IMR-90 (cell line): ENCODE measurements at regions not wholly inside any gene's neighbourhood (a gene's known extent, or its start where the extent isn't known, plus 50 kb on each side); places are given as distances from the start of the nearest gene placed in this dataset.

Source experiments
- ATAC-seq: fragments of 200-7000 bp; cut with Tn5 transposase; 2 replicates; pipeline ENCODE4 v1.9.1; 2020; ENCODE audit warnings: low read depth, mild to moderate bottlenecking, moderate library complexity
- BruUV-seq: library from RNA; stranded (reverse); fragments of 400-500 nt; replicated peaks from 2 replicates; lab custom pipeline; 2021; lab: Mats Ljungman, UMichigan
- CTCF ChIA-PET: fragments of 300-600 bp; formaldehyde crosslinking; extraction: SDS; loops from one replicate; lab custom pipeline; 2021; ENCODE audit warnings: antibody characterized with exemption; lab: Yijun Ruan, JAX
- POLR2A ChIA-PET: fragments of 300-600 bp; sonication (Branson Sonifier 250); formaldehyde crosslinking; loops from one replicate; lab custom pipeline; 2022; ENCODE audit warnings: antibody characterized with exemption; ENCODE audit not compliant: unreplicated experiment; lab: Charles Lee
- DNase-seq: peaks from one replicate; pipeline ENCODE4 v3.0.0; 2013
- H2AFZ ChIP-seq: replicated peaks from 2 replicates; pipeline ENCODE3; 2013; ENCODE audit warnings: low read length, mild to moderate bottlenecking; ENCODE audit not compliant: poor library complexity
- H2AK5ac ChIP-seq: 2 replicates; pipeline ENCODE4 v1.6.1; 2013; ENCODE audit warnings: low read depth, low read length, inconsistent platforms
- H2AK9ac ChIP-seq: replicated peaks from 2 replicates; pipeline ENCODE3; 2013; ENCODE audit warnings: mild to moderate bottlenecking, low read depth, low read length, moderate library complexity; ENCODE audit not compliant: poor library complexity
- H2BK120ac ChIP-seq: 2 replicates; pipeline ENCODE4 v1.6.1; 2013; ENCODE audit warnings: low read depth, low read length, inconsistent platforms
- H2BK15ac ChIP-seq: 3 replicates; pipeline ENCODE4 v1.6.1; 2013; ENCODE audit warnings: low read depth, low read length, inconsistent platforms
- H2BK20ac ChIP-seq: 2 replicates; pipeline ENCODE4 v1.6.1; 2013; ENCODE audit warnings: low read depth, mild to moderate bottlenecking, inconsistent platforms, low read length, moderate library complexity
- H2BK5ac ChIP-seq: 2 replicates; pipeline ENCODE4 v1.6.1; 2013; ENCODE audit warnings: mild to moderate bottlenecking, low read depth, low read length, inconsistent platforms; ENCODE audit not compliant: poor library complexity, severe bottlenecking
- H3K14ac ChIP-seq: replicated peaks from 2 replicates; pipeline ENCODE4 v1.6.1; 2013; ENCODE audit warnings: low read depth, low read length, inconsistent platforms
- H3K18ac ChIP-seq: 2 replicates; pipeline ENCODE4 v1.6.1; 2013; ENCODE audit warnings: low read depth, low read length, control low read depth
- H3K23ac ChIP-seq: 2 replicates; pipeline ENCODE4 v1.6.1; 2013; ENCODE audit warnings: low read depth, low read length, inconsistent platforms
- H3K27ac ChIP-seq: 2 replicates; pipeline ENCODE4 v1.5.1; 2013; ENCODE audit warnings: mild to moderate bottlenecking, control low read depth, low read length; ENCODE audit not compliant: insufficient read depth
- H3K27me3 ChIP-seq: 2 replicates; pipeline ENCODE4 v1.6.1; 2013; ENCODE audit warnings: low read length; ENCODE audit not compliant: control insufficient read depth, insufficient read depth
- H3K36me3 ChIP-seq: 2 replicates; pipeline ENCODE4 v1.6.1; 2013; ENCODE audit warnings: low read length, mixed read lengths; ENCODE audit not compliant: control insufficient read depth, insufficient read depth
- H3K4ac ChIP-seq: 2 replicates; pipeline ENCODE4 v1.6.1; 2013; ENCODE audit warnings: low read depth, low read length, inconsistent platforms
- H3K4me1 ChIP-seq: 2 replicates; pipeline ENCODE4 v1.6.1; 2013; ENCODE audit warnings: low read length, mixed read lengths; ENCODE audit not compliant: control insufficient read depth, insufficient read depth
- H3K4me2 ChIP-seq: 2 replicates; pipeline ENCODE4 v1.6.1; 2013; ENCODE audit warnings: low read depth, mild to moderate bottlenecking, control low read depth, low read length, moderate library complexity
- H3K4me3 ChIP-seq: 2 replicates; pipeline ENCODE4 v1.5.1; 2013; ENCODE audit warnings: low read depth, mild to moderate bottlenecking, control low read depth, low read length, moderate library complexity; ENCODE audit not compliant: insufficient read depth
- H3K56ac ChIP-seq: 2 replicates; pipeline ENCODE4 v1.6.1; 2013; ENCODE audit warnings: low read length, inconsistent platforms; ENCODE audit not compliant: insufficient read depth; ENCODE audit errors: extremely low read depth
- H3K79me1 ChIP-seq, 2 experiments: 2 replicates each; pipeline ENCODE4 v1.6.1; 2013; ENCODE audit warnings: low read length in 2 of 2, inconsistent platforms in 1 of 2, low read depth in 1 of 2
- H3K9ac ChIP-seq: 2 replicates; pipeline ENCODE4 v1.6.1; 2013; ENCODE audit warnings: low read depth, low read length, control low read depth
- H3K9me1 ChIP-seq: 2 replicates; pipeline ENCODE4 v1.6.1; 2013; ENCODE audit warnings: low read length, inconsistent platforms; ENCODE audit not compliant: insufficient read depth
- H3K9me3 ChIP-seq: 2 replicates; pipeline ENCODE4 v1.6.1; 2013; ENCODE audit warnings: low read length; ENCODE audit not compliant: control insufficient read depth, insufficient read depth
- H4K20me1 ChIP-seq: 2 replicates; pipeline ENCODE4 v1.6.1; 2013; ENCODE audit warnings: low read length, inconsistent platforms; ENCODE audit not compliant: insufficient read depth
- H4K5ac ChIP-seq: 2 replicates; pipeline ENCODE4 v1.6.1; 2013; ENCODE audit warnings: mild to moderate bottlenecking, low read depth, low read length, control low read depth
- H4K8ac ChIP-seq, 2 experiments: 2 replicates each; pipeline ENCODE4 v1.6.1; 2013; ENCODE audit warnings: low read depth in 2 of 2, low read length in 2 of 2, control low read depth in 1 of 2, inconsistent platforms in 1 of 2
- H4K91ac ChIP-seq: 2 replicates; pipeline ENCODE4 v1.6.1; 2013; ENCODE audit warnings: low read depth, low read length, inconsistent platforms; ENCODE audit not compliant: insufficient read depth
- BHLHE40 ChIP-seq: fragments of 150-350 bp; IDR thresholded peaks from 2 replicates; pipeline ENCODE4 v1.6.1; 2016; ENCODE audit warnings: mild to moderate bottlenecking, low read depth, low read length
- CEBPB ChIP-seq: IDR thresholded peaks from 2 replicates; pipeline ENCODE4 v1.6.1; 2012; ENCODE audit warnings: low read depth, low read length, improper control_type of control experiment
- CHD1 ChIP-seq: IDR thresholded peaks from 2 replicates; pipeline ENCODE4 v1.6.1; 2012; ENCODE audit warnings: low read depth, low read length, improper control_type of control experiment
- CTCF ChIP-seq: conservative IDR thresholded peaks from 2 replicates; pipeline ENCODE4 v1.5.1; 2012; ENCODE audit warnings: mild to moderate bottlenecking, low read depth, low read length, improper control_type of control experiment
- ELK1 ChIP-seq: fragments of 150-350 bp; IDR thresholded peaks from 2 replicates; pipeline ENCODE4 v1.6.1; 2016; ENCODE audit warnings: low read depth, mild to moderate bottlenecking, low read length, moderate library complexity, borderline replicate concordance
- FOS ChIP-seq: fragments of 150-350 bp; IDR thresholded peaks from 2 replicates; pipeline ENCODE4 v1.6.1; 2016; ENCODE audit warnings: low read depth, low read length
- MAFK ChIP-seq: IDR thresholded peaks from 2 replicates; pipeline ENCODE4 v1.6.1; 2012; ENCODE audit warnings: low read depth, low read length, improper control_type of control experiment
- MAZ ChIP-seq: IDR thresholded peaks from 2 replicates; pipeline ENCODE4 v1.6.1; 2012; ENCODE audit warnings: low read depth, mild to moderate bottlenecking, low read length, improper control_type of control experiment, moderate library complexity, borderline replicate concordance
- MXI1 ChIP-seq: IDR thresholded peaks from 2 replicates; pipeline ENCODE4 v1.6.1; 2012; ENCODE audit warnings: low read depth, mild to moderate bottlenecking, low read length, moderate library complexity, borderline replicate concordance
- NFE2L2 ChIP-seq: fragments of 150-350 bp; IDR thresholded peaks from 2 replicates; pipeline ENCODE4 v1.6.1; 2016; ENCODE audit warnings: low read depth, mild to moderate bottlenecking, low read length
- RAD21 ChIP-seq: IDR thresholded peaks from 2 replicates; pipeline ENCODE4 v1.6.1; 2012; ENCODE audit warnings: low read length, improper control_type of control experiment
- RCOR1 ChIP-seq: IDR thresholded peaks from 2 replicates; pipeline ENCODE4 v1.6.1; 2012; ENCODE audit warnings: mild to moderate bottlenecking, low read length, improper control_type of control experiment; ENCODE audit not compliant: insufficient replicate concordance
- RFX5 ChIP-seq: IDR thresholded peaks from 2 replicates; pipeline ENCODE4 v1.8.0; 2012; ENCODE audit warnings: low read depth, mild to moderate bottlenecking, low read length, moderate library complexity
- SMC3 ChIP-seq: fragments of 150-350 bp; IDR thresholded peaks from 2 replicates; pipeline ENCODE4 v1.6.1; 2016; ENCODE audit warnings: low read depth, mild to moderate bottlenecking, antibody characterized with exemption, low read length, moderate library complexity
- USF2 ChIP-seq: fragments of 150-350 bp; IDR thresholded peaks from 2 replicates; pipeline ENCODE4 v1.6.1; 2017; ENCODE audit warnings: mild to moderate bottlenecking, antibody characterized with exemption, low read length, low read depth
- WGBS, 2 experiments: methylation state at CpG; one replicate each; pipeline versions ENCODE4 v1.1.5 to v1.1.7; 2013; ENCODE audit warnings: missing lambda C conversion rate in 2 of 2; ENCODE audit not compliant: insufficient read length in 1 of 2; ENCODE audit errors: extremely low coverage in 2 of 2; 5-methylcytosine and 5-hydroxymethylcytosine counted together
- dilution Hi-C: fragments of 300-500 bp; cut with HindIII; formaldehyde crosslinking; loops from one replicate; pipeline ENCODE4 v1.14.3; 2018; ENCODE audit warnings: low sequenced_read_pairs; ENCODE audit not compliant: unreplicated experiment
- in situ Hi-C: fragments of 300-500 bp; cut with MboI; formaldehyde crosslinking; loops from 3 replicates; pipeline ENCODE4 v1.14.3; 2019; ENCODE audit warnings: low sequenced_read_pairs, inconsistent platforms, mixed read lengths
- intact Hi-C: fragments of 100-400 bp; cut with micrococcal nuclease; formaldehyde crosslinking; loops from 2 replicates; pipeline ENCODE4 v1.10.0; 2022

- no peak overlapping the region for H3K18ac ChIP-seq
- DNase-seq = no peak
- no peak overlapping the region for H3K4ac ChIP-seq
- no peak overlapping the region for H3K14ac ChIP-seq
- ChIA-PET CTCF (no interaction called here), POLR2A (no interaction called here)
- no peak overlapping the region for H3K27ac ChIP-seq
- no peak overlapping the region for H2AFZ ChIP-seq
- intact Hi-C loops (no loop called here), in situ Hi-C loops (no loop called here), dilution Hi-C loops (no loop called here)
- no peak overlapping the region for H4K5ac ChIP-seq
- H4K20me1 ChIP-seq = no peaks in the 10 kb centered on the region
- H2BK120ac ChIP-seq = no peak overlapping the region
- TF ChIP-seq CTCF (no peak), BHLHE40 (no peak), CEBPB (no peak), RFX5 (no peak), FOS (no peak), MAFK (no peak), RCOR1 (no peak), MXI1 (no peak), CHD1 (no peak), SMC3 (no peak), USF2 (no peak), MAZ (no peak), RAD21 (no peak), NFE2L2 (no peak), ELK1 (no peak)
- no TSS peak for BruUV-seq
- no peak overlapping the region for H3K56ac ChIP-seq
- H3K23ac ChIP-seq = no peak overlapping the region
- H3K79me1 ChIP-seq = no peaks in the 10 kb centered on the region
- H2BK15ac ChIP-seq = no peak overlapping the region
- no peaks in the 10 kb centered on the region for H3K36me3 ChIP-seq
- no peak overlapping the region for H2BK20ac ChIP-seq
- no peak overlapping the region for H2AK9ac ChIP-seq
- no peaks in the 10 kb centered on the region for H3K27me3 ChIP-seq
- no peak overlapping the region for H4K91ac ChIP-seq
- no peak overlapping the region for H2BK5ac ChIP-seq
- no peak overlapping the region for H3K4me2 ChIP-seq
- H3K4me3 ChIP-seq = no peak overlapping the region
- no peak overlapping the region for H3K9ac ChIP-seq
- H4K8ac ChIP-seq = no peak overlapping the region
- H2AK5ac ChIP-seq = no peak overlapping the region
- H3K4me1 ChIP-seq = no peaks in the 10 kb centered on the region
- ATAC-seq = no peak
- H3K9me3 ChIP-seq = no peaks in the 10 kb centered on the region
- H3K9me1 ChIP-seq = no peaks in the 10 kb centered on the region
- no CpG with 5 or more reads among the region's 13 CpGs for WGBS, 2 experiments
Observed at GRCh38 chr4:24337451-24338190, 246.7 kb downstream of the DHX15 start.
